IMR-90 (cell line): ENCODE measurements at regions not wholly inside any gene's neighbourhood (a gene's known extent, or its start where the extent isn't known, plus 50 kb on each side); places are given as distances from the start of the nearest gene placed in this dataset.

Source experiments
- ATAC-seq: fragments of 200-7000 bp; cut with Tn5 transposase; 2 replicates; pipeline ENCODE4 v1.9.1; 2020; ENCODE audit warnings: low read depth, mild to moderate bottlenecking, moderate library complexity
- BruUV-seq: library from RNA; stranded (reverse); fragments of 400-500 nt; replicated peaks from 2 replicates; lab custom pipeline; 2021; lab: Mats Ljungman, UMichigan
- CTCF ChIA-PET: fragments of 300-600 bp; formaldehyde crosslinking; extraction: SDS; loops from one replicate; lab custom pipeline; 2021; ENCODE audit warnings: antibody characterized with exemption; lab: Yijun Ruan, JAX
- POLR2A ChIA-PET: fragments of 300-600 bp; sonication (Branson Sonifier 250); formaldehyde crosslinking; loops from one replicate; lab custom pipeline; 2022; ENCODE audit warnings: antibody characterized with exemption; ENCODE audit not compliant: unreplicated experiment; lab: Charles Lee
- DNase-seq: peaks from one replicate; pipeline ENCODE4 v3.0.0; 2013
- H2AFZ ChIP-seq: replicated peaks from 2 replicates; pipeline ENCODE3; 2013; ENCODE audit warnings: low read length, mild to moderate bottlenecking; ENCODE audit not compliant: poor library complexity
- H2AK5ac ChIP-seq: 2 replicates; pipeline ENCODE4 v1.6.1; 2013; ENCODE audit warnings: low read depth, low read length, inconsistent platforms
- H2AK9ac ChIP-seq: replicated peaks from 2 replicates; pipeline ENCODE3; 2013; ENCODE audit warnings: mild to moderate bottlenecking, low read depth, low read length, moderate library complexity; ENCODE audit not compliant: poor library complexity
- H2BK120ac ChIP-seq: 2 replicates; pipeline ENCODE4 v1.6.1; 2013; ENCODE audit warnings: low read depth, low read length, inconsistent platforms
- H2BK15ac ChIP-seq: 3 replicates; pipeline ENCODE4 v1.6.1; 2013; ENCODE audit warnings: low read depth, low read length, inconsistent platforms
- H2BK20ac ChIP-seq: 2 replicates; pipeline ENCODE4 v1.6.1; 2013; ENCODE audit warnings: low read depth, mild to moderate bottlenecking, inconsistent platforms, low read length, moderate library complexity
- H2BK5ac ChIP-seq: 2 replicates; pipeline ENCODE4 v1.6.1; 2013; ENCODE audit warnings: mild to moderate bottlenecking, low read depth, low read length, inconsistent platforms; ENCODE audit not compliant: poor library complexity, severe bottlenecking
- H3K14ac ChIP-seq: replicated peaks from 2 replicates; pipeline ENCODE4 v1.6.1; 2013; ENCODE audit warnings: low read depth, low read length, inconsistent platforms
- H3K18ac ChIP-seq: 2 replicates; pipeline ENCODE4 v1.6.1; 2013; ENCODE audit warnings: low read depth, low read length, control low read depth
- H3K23ac ChIP-seq: 2 replicates; pipeline ENCODE4 v1.6.1; 2013; ENCODE audit warnings: low read depth, low read length, inconsistent platforms
- H3K27ac ChIP-seq: 2 replicates; pipeline ENCODE4 v1.5.1; 2013; ENCODE audit warnings: mild to moderate bottlenecking, control low read depth, low read length; ENCODE audit not compliant: insufficient read depth
- H3K27me3 ChIP-seq: 2 replicates; pipeline ENCODE4 v1.6.1; 2013; ENCODE audit warnings: low read length; ENCODE audit not compliant: control insufficient read depth, insufficient read depth
- H3K36me3 ChIP-seq: 2 replicates; pipeline ENCODE4 v1.6.1; 2013; ENCODE audit warnings: low read length, mixed read lengths; ENCODE audit not compliant: control insufficient read depth, insufficient read depth
- H3K4ac ChIP-seq: 2 replicates; pipeline ENCODE4 v1.6.1; 2013; ENCODE audit warnings: low read depth, low read length, inconsistent platforms
- H3K4me1 ChIP-seq: 2 replicates; pipeline ENCODE4 v1.6.1; 2013; ENCODE audit warnings: low read length, mixed read lengths; ENCODE audit not compliant: control insufficient read depth, insufficient read depth
- H3K4me2 ChIP-seq: 2 replicates; pipeline ENCODE4 v1.6.1; 2013; ENCODE audit warnings: low read depth, mild to moderate bottlenecking, control low read depth, low read length, moderate library complexity
- H3K4me3 ChIP-seq: 2 replicates; pipeline ENCODE4 v1.5.1; 2013; ENCODE audit warnings: low read depth, mild to moderate bottlenecking, control low read depth, low read length, moderate library complexity; ENCODE audit not compliant: insufficient read depth
- H3K56ac ChIP-seq: 2 replicates; pipeline ENCODE4 v1.6.1; 2013; ENCODE audit warnings: low read length, inconsistent platforms; ENCODE audit not compliant: insufficient read depth; ENCODE audit errors: extremely low read depth
- H3K79me1 ChIP-seq, 2 experiments: 2 replicates each; pipeline ENCODE4 v1.6.1; 2013; ENCODE audit warnings: low read length in 2 of 2, inconsistent platforms in 1 of 2, low read depth in 1 of 2
- H3K9ac ChIP-seq: 2 replicates; pipeline ENCODE4 v1.6.1; 2013; ENCODE audit warnings: low read depth, low read length, control low read depth
- H3K9me1 ChIP-seq: 2 replicates; pipeline ENCODE4 v1.6.1; 2013; ENCODE audit warnings: low read length, inconsistent platforms; ENCODE audit not compliant: insufficient read depth
- H3K9me3 ChIP-seq: 2 replicates; pipeline ENCODE4 v1.6.1; 2013; ENCODE audit warnings: low read length; ENCODE audit not compliant: control insufficient read depth, insufficient read depth
- H4K20me1 ChIP-seq: 2 replicates; pipeline ENCODE4 v1.6.1; 2013; ENCODE audit warnings: low read length, inconsistent platforms; ENCODE audit not compliant: insufficient read depth
- H4K5ac ChIP-seq: 2 replicates; pipeline ENCODE4 v1.6.1; 2013; ENCODE audit warnings: mild to moderate bottlenecking, low read depth, low read length, control low read depth
- H4K8ac ChIP-seq, 2 experiments: 2 replicates each; pipeline ENCODE4 v1.6.1; 2013; ENCODE audit warnings: low read depth in 2 of 2, low read length in 2 of 2, control low read depth in 1 of 2, inconsistent platforms in 1 of 2
- H4K91ac ChIP-seq: 2 replicates; pipeline ENCODE4 v1.6.1; 2013; ENCODE audit warnings: low read depth, low read length, inconsistent platforms; ENCODE audit not compliant: insufficient read depth
- NFE2L2 ChIP-seq: fragments of 150-350 bp; IDR thresholded peaks from 2 replicates; pipeline ENCODE4 v1.6.1; 2016; ENCODE audit warnings: low read depth, mild to moderate bottlenecking, low read length
- WGBS, 2 experiments: methylation state at CpG; one replicate each; pipeline versions ENCODE4 v1.1.5 to v1.1.7; 2013; ENCODE audit warnings: missing lambda C conversion rate in 2 of 2; ENCODE audit not compliant: insufficient read length in 1 of 2; ENCODE audit errors: extremely low coverage in 2 of 2; 5-methylcytosine and 5-hydroxymethylcytosine counted together
- dilution Hi-C: fragments of 300-500 bp; cut with HindIII; formaldehyde crosslinking; loops from one replicate; pipeline ENCODE4 v1.14.3; 2018; ENCODE audit warnings: low sequenced_read_pairs; ENCODE audit not compliant: unreplicated experiment
- in situ Hi-C: fragments of 300-500 bp; cut with MboI; formaldehyde crosslinking; loops from 3 replicates; pipeline ENCODE4 v1.14.3; 2019; ENCODE audit warnings: low sequenced_read_pairs, inconsistent platforms, mixed read lengths
- intact Hi-C: fragments of 100-400 bp; cut with micrococcal nuclease; formaldehyde crosslinking; loops from 2 replicates; pipeline ENCODE4 v1.10.0; 2022

DNA sequence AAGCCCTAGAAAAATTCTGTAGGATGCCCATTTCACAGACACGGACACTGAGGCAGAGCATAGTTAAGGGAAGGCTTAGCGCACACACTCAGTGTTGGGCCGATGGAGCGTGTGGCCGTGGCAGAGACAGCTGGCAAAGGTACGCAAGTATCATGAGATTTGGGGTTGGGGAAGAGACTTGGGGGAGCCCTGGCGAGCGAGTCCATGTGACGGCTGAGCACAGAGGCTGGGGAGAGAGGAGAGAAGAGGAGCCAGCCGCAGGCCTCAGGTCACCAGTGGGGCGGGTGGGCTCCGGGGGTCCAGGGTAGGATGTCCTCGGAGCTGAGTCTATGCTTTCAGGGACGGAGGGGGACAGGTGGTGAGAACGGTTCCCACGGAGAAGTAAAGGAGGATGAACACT is 311.3 kb downstream of the CTTN start:
- intact Hi-C loops (no loop called here), dilution Hi-C loops (no loop called here), in situ Hi-C loops (no loop called here)
- Histone ChIP-seq H3K18ac (no peak overlapping the region), H3K4me1 (no peaks in the 10 kb centered on the region), H2AK5ac (no peak overlapping the region), H3K4ac (no peak overlapping the region), H2AK9ac (no peak overlapping the region), H3K4me2 (no peak overlapping the region), H3K9me3 (no peaks in the 10 kb centered on the region; the same call in 1 of the 2 replicates), H2BK120ac (no peak overlapping the region), H3K9me1 (no peaks in the 10 kb centered on the region), H2BK15ac (no peak overlapping the region), H3K9ac (no peak overlapping the region), H3K23ac (no peak overlapping the region), H3K56ac (no peak overlapping the region), H4K5ac (no peak overlapping the region), H2AFZ (no peak overlapping the region), H3K4me3 (no peak overlapping the region), H3K36me3 (no peaks in the 10 kb centered on the region), H3K79me1 (no peaks in the 10 kb centered on the region), H2BK5ac (no peak overlapping the region), H4K8ac (no peak overlapping the region), H4K20me1 (peaks cover 4% of the 10 kb centered on the region; the same call in 1 of the 2 replicates), H4K91ac (no peak overlapping the region), H3K27me3 (peaks cover 4% of the 10 kb centered on the region; the same call in 1 of the 2 replicates), H3K14ac (no peak overlapping the region), H3K27ac (no peak overlapping the region), H2BK20ac (no peak overlapping the region)
- no peak for TF ChIP-seq NFE2L2
- DNase-seq = no peak
- BruUV-seq = no TSS peak
- ChIA-PET POLR2A (no interaction called here), CTCF (no interaction called here)
- ATAC-seq = no peak
- WGBS, 2 experiments = 88% methylated on average over 10 of the region's 16 CpGs; no CpG with 5 or more reads in 1 of the 2 experiments
